ENCODE measurements at regions not wholly inside any gene's neighbourhood (a gene's known extent, or its start where the extent isn't known, plus 50 kb on each side); places are given as distances from the start of the nearest gene placed in this dataset.

- in situ Hi-C loops (cut with HindIII; ENCODE audit: low sequenced_read_pairs): no loop called here
- TF ChIP-seq CTCF (IDR thresholded peaks at IDR 0.05; ENCODE audit: low read depth, low read length, missing control alignments): no peak
- DNase-seq (ENCODE audit: low read depth): no peak
- no peak overlapping the region for H3K4me3 ChIP-seq (ENCODE audit: low read depth, low read length)
Measured at GRCh38 chr5:120872297-120872696, 408.2 kb downstream of the PRR16 start.

GRCh38 chr5:120873083-120873482, 409.0 kb downstream of the PRR16 start:
- TF ChIP-seq CTCF (IDR thresholded peaks at IDR 0.05; ENCODE audit: low read depth, low read length, missing control alignments): no peak
- no peak overlapping the region for H3K4me3 ChIP-seq (ENCODE audit: low read depth, low read length)
- no peak for DNase-seq (ENCODE audit: low read depth)
- in situ Hi-C loops (cut with HindIII; ENCODE audit: low sequenced_read_pairs): no loop called here

DNA sequence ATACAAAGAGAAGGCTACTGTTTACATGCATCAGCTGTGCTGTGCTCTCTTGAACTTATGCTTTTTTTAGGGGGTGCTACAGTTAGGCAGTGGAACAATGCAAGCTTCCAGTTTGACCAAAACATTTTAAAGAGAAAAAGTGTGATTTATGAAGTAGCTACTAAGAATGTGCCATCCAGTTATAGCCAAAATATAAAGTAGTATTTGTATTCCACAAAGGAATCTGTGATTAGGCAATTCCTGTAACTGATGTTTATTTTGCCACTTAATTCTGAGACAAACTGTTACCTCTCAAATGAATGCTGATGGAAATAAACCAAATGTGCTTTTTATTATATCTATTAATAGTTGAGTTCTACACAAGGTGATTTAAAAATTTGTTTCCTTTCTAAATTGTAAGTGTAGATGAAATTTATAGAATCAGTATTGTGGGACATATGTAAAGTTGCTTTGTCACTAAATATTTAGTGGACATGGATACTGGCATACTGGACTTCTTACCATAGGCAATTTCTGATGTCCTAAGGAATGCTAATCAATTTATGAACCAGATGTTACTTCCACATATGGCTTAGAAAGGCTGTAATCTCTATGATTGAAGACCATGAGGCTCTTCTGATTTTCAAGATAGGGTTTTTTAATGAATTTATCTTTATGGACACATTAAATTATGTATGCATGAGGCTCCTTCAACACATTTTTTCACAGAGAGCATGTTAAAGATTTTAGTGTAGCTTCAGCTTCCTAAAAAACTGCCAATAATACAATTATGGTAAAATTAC, 410.2 kb downstream of the PRR16 start:
- H3K4me3 ChIP-seq (ENCODE audit: low read depth, low read length): no peak overlapping the region
- TF ChIP-seq CTCF (IDR thresholded peaks at IDR 0.05; ENCODE audit: low read depth, low read length, missing control alignments): no peak
- in situ Hi-C loops (cut with HindIII; ENCODE audit: low sequenced_read_pairs): no loop called here
- no peak for DNase-seq (ENCODE audit: low read depth)

DNA sequence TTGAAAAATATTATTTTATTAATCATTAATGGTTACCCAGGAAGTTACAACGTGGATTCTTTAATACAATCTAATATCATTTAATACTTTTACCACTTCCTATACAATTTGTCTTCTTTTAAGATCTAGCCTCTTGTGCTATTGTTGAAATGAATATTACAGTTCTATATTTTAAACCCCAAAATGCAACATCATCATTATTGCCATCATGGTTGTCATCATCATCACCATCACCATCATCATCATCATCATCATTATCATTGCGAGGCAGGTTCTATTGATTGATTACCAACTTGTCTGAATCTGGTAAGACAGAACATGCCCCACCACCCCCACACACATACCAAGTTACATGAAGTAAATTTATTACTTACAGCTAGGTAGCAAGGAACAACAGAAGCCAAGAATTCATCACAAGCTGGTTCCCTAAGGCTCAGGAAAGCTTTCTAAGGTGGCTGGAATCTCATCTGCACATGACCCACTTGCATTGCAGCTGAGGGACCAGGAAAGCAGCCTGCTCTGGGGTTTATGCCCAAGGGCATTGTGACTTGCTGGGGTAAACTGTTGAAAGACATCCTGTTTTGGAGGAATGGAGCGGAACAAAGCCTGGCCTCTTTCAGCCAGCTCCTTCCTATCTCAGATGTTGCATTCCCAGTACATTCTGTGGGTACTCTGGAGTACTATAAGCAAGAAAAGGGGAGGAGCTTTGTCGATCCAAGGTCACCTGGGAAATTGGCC, 418.1 kb downstream of the PRR16 start:
- no peak for TF ChIP-seq CTCF (IDR thresholded peaks at IDR 0.05; ENCODE audit: low read depth, low read length, missing control alignments)

GRCh38 chr5:120886351-120886860, 422.3 kb downstream of the PRR16 start:
- DNase-seq (ENCODE audit: low read depth): no peak
- TF ChIP-seq CTCF (IDR thresholded peaks at IDR 0.05; ENCODE audit: low read depth, low read length, missing control alignments): no peak
- in situ Hi-C loops (cut with HindIII; ENCODE audit: low sequenced_read_pairs): no loop called here
- no peak overlapping the region for H3K4me3 ChIP-seq (ENCODE audit: low read depth, low read length)

More for the DNA sequence above, 418.1 kb downstream of the PRR16 start:
- in situ Hi-C loops (cut with HindIII; ENCODE audit: low sequenced_read_pairs): no loop called here
- no peak for DNase-seq (ENCODE audit: low read depth)
- no peak overlapping the region for H3K4me3 ChIP-seq (ENCODE audit: low read depth, low read length)

GRCh38 chr5:120895660-120896059, 431.6 kb downstream of the PRR16 start:
- TF ChIP-seq CTCF (IDR thresholded peaks at IDR 0.05; ENCODE audit: low read depth, low read length, missing control alignments): no peak
- no peak overlapping the region for H3K4me3 ChIP-seq (ENCODE audit: low read depth, low read length)
- in situ Hi-C loops (cut with HindIII; ENCODE audit: low sequenced_read_pairs): no loop called here
- DNase-seq (ENCODE audit: low read depth): no peak
